ENCODE measurements at regions not wholly inside any gene's neighbourhood (a gene's known extent, or its start where the extent isn't known, plus 50 kb on each side); places are given as distances from the start of the nearest gene placed in this dataset.

DNA sequence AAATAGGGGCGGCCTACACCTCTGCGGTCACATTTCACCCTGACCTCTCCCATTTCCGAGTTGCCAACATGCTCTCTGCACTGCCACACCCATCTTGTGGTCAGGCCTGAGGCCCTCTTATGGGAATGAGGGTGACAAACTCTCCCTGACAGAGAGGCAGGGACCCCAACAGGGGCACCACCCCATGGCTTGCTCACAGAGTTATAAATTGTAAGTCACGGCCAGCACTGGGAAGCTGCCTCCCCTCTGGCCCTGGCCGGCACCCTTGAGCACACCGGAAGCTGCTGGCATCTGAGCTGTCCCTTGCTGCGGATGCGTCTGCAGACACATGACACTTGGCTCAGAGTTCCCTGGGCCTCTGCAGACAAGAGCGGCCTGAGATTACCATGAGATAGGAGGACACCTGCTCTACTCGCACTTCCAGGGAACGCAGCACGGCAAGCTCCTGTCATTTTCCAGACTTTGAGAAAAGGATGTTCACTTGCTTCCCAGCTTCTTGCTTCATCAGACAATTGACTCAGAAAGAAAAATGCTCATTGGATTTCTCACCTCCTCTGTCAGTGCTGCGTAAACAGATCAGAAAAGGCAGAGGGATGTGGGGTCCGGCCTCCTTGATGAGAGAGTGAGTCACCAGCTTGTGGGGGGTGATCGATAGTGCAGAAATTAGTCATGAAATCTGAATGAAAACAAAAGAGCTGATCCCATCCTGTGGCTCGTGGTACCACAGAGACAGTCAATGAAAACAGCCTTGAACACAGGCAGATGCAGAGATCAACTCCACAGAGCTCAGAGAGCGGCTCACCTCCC lies 269.8 kb downstream of the SYK start:
- DNase-seq (ENCODE audit: low spot score): peak; percentile 73

DNA sequence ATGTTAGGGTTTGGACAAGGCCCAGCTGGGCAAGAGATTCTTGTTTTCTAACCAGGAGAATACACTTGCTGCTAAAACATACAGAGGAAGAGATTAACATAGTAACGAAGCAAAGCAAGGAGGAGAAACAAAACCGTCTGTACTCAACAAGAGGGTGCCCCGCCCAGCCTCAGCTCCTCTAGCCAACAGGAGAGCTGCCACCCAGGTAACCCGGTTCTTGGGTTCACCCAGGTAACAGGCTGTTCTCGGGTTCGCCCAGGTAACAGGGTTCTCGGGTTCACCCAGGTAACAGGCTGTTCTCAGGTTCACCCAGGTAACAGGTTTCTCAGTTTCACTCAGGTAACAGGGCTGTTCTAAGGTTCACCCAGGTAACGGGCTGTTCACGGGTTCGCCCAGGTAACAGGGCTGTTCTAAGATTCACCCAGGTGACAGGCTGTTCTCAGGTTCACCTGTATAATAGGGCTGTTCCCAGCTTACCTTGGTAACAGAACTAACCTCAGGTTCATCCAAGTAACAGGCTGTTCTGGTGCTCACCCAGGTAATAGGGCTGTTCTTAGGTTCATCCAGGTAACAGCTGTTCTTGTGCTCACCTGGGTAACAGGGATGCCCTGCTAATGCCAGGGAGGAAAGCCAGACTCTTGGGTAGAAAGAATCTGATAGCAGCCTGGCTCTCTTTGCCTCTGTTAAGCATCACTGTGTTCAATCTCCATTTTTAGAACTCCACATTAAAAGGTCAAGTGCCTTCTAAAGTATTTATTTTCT lies 271.6 kb downstream of the SYK start:
- DNase-seq (ENCODE audit: low spot score): no peak

DNA sequence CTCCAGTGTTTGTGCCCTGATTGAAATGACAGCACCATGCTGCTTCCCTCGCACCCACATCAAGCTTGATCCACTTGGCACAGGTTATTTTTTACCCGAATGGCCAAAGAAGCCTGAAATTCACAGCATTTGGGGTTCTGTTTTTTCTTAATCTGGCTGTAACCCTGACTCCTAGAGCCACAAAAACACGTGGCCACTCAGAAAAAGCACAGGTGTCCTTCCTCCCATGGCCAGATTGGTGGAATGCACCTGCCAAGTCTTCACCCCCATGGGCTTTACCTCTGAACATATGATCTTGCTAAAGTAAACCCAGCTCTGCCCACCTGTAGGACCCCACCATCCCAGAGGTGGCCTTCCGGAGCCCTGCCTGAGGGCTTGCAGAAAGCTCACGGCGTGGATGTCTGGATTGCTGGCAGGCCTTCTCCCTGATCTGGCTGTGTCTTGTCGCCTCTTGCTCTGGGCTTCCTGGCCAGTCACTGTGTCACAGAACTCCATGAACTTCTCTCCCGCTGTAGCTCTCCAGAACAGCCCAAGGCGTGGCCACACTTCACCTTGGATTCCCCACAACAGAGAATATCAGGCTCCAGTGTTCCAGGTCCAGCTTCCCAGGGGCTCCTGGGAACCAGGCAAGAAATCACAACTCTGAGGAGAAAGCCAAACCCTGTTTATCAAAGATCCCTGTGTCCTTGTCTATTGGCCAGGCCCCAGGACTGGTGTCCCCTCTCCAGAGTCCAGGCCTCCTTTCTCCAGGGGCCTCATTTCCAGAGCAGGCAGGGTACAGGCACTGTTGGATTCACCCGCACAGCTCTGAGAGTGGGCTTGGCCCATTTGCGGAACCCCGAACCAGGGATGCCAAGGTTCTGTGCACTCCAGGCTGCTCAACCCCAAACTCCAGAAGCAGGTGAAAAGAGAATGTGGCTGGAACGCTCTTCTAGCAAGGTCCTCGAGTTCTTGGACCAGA lies 272.5 kb downstream of the SYK start:
- DNase-seq (ENCODE audit: low spot score): no peak

DNA sequence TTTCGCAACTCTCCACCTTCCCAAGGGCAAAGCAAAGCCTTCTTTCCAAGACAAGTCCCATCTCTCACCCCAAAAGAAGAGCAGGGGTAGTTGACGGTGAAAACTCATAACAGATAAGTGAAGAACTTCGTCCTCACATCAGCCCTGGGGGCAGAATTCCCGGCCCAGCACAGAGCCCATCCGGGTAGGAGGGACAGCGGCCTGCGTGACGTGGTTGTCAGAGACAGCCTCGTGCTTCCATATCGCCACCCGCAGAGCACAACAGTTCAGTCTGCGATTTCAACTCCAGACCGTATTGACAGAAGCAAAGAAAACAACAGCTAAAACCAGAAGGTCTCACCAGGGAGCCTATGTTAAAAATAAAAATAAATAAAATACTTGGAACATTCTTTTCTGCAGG lies 273.2 kb downstream of the SYK start:
- no peak for DNase-seq (ENCODE audit: low spot score)

DNA sequence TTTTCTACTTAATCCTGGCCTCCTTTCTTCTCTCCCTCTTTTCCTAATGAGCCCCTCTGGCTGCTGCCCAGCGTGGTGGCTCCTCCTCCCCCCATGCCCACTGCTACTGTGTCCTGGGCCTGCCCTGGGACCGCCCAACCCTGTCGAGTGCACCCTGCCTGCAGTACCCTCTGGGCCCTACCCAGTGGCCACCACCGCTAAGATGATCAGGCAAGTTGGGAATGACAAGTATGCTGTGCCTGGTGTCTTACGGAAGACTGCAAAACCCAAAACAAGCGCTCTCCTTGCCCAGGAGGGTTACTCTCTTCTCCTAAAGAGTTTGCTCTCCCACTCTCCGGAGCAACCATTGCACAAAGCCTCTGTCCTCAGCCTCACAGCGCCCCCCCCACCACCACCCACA lies 273.7 kb downstream of the SYK start:
- DNase-seq (ENCODE audit: low spot score): no peak

DNA sequence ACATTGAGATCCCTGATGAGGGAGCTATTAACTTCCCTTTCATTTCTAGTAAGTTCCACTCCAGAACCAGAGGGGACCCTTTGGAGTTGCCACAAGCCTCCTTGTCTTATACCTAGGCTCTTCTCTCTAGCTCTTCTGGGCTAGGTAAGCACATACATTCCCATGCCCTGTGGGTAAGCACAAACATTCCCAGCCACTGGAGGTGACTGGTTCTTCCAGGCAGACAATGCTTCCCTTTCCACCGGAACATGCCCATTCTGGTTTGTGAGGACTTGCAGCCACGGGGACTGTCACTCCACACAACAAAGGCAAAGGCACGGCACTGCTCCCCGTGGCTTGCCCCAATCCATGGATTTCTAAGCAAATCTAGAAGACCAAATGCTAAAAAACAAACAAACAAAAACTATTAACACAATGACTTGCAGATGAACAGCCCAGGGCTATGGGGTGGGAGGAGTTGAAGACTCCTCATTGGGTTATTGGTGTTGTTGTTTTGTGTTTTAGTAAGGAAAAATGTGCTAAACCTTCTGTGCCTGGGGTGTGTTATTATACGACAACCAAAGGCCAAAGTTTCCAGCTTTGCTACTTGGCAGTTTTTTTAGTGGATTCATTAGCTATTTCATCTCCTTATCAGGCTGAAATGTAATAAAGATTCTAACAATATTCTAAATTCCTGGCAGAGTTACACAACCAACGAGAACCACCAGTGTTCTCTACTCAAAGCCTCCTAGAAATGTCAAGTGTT lies 276.2 kb downstream of the SYK start:
- no peak for DNase-seq (ENCODE audit: low spot score)

DNA sequence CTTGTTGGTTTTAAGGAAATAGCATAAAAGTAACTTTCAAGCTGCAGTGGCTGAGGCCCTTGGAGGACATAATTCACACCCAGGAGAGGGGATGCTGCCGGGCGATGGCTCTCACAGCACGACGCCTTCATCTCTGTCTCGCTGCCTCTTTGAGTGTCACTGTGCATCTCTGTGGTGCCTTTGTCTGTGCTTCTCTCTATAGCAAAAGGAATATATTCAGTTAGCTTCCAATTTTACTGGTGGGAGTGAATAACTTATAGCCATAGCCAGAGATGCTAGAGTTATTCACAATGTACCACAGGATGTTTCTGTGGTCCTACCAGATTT lies 276.7 kb downstream of the SYK start:
- no peak for DNase-seq (ENCODE audit: low spot score)

DNA sequence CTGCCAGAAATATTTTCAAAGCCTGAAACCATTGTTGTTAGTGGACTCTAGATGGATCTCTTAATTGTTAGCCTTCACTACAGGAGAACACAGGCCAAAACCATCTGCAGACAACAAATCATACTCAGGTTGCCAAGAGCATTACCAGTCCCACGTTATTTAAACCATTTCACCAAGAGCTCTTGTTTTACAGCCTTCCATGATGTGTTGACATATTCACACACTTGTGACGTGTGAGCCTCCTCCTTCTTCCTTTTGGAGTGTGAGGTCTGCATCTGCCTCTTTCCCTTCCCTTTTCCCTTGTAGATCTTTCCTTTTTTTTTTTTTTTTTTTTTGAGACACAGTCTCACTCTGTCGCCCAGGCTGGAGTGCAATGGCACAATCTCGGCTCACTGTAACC lies 279.0 kb downstream of the AUH start:
- no peak for DNase-seq (ENCODE audit: low spot score)

DNA sequence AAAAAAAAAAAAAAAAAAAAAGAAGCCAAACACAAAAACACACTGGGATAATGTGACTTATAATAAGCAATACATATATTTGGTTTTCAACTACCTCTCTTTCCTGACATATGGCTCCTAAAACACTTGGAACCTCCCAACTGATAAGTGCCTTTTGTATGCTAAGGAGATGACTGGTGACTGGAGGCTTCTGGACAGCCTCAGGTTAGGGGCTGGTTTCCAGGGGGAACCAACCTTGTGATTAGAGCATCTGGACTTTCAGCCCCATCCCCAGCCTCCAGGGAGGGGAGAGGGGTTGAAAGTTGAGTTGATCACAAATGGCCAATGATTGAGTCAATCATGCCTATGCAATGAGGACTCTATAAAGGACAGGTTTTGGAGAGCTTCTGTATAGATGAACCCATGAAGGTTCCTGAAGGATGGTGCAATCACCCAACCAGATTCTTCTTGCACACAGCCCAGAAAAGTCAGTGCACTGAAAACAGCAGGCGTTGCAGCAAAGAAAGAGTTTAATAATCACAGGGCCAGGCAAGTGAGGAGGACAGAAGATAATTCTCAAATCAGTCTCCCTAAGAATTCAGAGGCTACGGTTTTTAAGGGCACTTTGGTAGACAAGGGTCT lies 276.7 kb downstream of the AUH start:
- DNase-seq (ENCODE audit: low spot score): no peak

DNA sequence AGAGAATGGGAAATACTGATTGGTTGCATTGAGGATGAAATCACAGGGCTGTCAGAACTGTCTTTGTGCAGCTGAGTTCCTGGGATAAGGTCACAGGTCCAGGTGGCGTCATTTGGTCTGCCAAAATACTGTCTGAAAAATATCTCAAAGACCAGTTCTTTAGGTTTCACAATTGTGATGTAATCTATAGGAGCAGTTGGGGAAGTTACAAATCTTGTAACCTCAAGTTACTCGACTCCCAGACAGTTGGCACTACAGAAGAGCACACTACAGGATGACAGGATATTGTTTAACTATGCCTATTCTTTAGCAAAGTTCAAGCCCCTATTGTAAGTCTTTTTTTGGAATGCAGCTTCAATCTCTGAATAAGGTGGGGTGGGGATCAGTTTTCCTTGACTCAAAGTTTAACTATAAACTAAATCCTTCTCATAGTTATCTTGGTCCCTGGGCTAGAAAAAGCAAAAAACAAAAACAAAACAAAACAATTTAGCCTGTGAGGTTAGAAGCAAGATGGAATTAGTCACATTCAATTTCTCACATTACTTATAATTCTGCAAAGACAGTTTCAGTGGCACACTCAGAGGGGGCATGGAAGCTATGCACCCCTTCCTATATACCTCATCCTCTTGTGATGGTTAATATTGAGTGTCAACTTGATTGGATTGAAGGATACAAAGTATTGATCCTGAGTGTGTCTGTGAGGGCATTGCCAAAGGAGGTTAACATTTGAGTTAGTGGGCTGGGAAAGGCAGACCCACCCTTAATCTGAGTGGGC lies 276.0 kb downstream of the AUH start:
- no peak for DNase-seq (ENCODE audit: low spot score)

DNA sequence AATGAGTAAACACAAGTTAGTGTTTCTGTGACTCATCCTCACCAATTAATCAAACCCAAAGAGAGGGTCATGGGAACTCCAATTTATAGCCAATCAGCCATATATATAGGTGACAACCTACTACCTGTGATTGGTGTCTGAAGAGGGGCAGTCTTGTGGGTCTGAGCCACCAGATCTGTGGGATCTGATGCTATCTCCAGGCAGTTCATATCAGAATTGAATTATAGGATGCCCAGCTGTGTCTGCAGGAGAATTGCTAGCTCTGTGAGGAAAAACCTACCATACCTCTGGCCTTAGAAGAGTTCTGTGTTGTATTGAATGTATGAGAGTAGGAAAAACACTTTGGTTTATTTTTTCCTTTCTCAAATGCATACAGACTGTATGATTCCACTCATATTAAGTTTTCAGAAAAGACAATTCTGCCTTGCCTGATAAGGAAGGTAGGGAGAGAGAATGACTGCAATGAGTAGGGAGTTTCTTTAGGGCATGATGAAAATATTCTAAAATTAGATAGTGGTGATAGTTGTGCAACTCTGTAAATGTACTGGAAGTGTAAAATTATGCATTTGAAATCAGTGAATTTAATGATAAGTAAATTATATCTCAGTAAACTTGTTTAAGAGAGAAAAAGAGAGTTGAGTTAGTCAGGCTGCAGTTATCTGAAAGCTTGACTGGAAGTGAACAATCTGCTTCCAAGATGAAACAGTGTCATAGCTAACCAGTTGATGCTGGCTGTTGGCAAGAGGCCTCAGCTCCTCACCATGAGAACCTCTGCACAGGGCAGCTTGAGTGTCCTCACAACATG lies 274.9 kb downstream of the AUH start:
- no peak for DNase-seq (ENCODE audit: low spot score)

DNA sequence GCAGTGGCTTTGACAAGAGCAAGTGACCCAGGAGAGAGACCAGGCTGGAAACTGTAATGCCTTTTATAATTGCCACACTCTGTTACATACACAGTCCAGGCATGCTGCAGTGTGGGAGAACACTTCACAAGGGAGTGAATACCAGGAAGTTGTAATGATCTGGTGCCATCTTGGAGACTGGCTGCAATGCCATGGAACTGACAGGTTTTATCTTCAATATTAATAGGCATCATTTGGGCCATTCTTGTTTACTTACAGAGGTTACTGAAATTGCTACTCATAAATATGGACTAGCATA lies 274.3 kb downstream of the AUH start:
- no peak for DNase-seq (ENCODE audit: low spot score)

DNA sequence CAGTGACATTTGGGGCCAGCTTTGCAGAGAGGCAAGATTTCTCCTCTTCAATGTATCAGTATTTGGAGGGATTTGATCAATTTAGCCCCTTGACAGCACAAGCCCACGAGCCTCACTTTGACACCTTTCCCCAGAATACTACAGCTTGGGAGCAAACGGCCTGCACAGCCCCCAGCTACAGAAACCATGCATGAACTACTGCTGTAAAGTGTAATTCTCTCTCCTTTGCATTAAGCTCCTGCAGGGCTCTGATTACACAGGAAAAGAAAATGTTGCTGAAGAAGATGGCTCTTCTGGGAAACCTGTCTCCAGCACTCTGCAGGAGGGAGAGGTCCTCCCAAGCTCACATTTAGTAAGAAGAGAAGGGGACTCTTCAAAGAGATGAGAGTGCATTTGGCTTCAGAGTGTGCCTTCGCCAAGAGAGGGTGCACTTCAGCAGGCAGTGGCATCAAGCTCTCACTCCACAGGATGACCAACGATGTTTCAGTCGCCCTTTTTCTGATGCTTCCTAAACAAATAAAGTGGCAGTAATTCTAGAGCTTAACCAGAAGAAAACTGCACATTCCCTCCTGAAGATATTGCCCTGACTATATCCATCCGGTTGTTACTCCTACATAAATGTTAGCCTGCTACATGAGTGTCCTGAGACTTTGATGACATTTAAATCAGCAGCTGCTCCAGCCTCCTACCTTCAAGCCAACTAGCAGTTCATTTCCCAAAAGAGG lies 272.2 kb downstream of the AUH start:
- peak; percentile 69 for DNase-seq (ENCODE audit: low spot score)

DNA sequence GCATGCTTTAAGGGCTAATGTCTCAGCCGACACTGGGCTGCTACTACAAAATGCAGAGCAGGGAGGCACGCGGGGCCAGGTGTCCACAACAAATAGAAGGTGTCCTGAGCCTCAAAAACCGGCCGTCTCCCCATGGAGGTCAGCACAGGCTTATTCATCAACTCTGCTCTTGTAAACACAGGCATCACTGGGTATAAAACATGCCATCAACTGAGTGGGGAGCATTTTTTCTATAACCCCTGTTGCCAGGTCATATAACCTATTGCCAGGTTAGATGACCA lies 271.6 kb downstream of the AUH start:
- DNase-seq (ENCODE audit: low spot score): no peak

DNA sequence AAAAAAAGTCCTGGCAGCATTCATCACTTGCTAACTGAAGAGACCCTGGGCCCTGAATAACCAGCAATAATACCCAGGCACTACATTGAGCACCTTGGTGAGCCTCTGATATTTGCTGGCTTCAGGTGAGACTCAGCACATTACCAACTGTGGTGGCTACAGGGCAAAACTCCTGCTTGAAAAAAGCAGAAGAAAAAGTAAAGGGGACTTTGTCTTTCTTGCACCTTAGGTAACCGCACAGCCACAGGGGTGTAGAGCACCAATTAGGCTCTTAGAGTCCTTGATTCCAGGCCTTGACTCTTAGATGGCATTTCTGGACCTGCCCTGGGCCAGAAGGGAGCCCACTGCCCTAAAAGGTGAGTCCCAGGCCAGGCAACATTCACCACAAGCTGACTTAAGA lies 269.5 kb downstream of the AUH start:
- DNase-seq (ENCODE audit: low spot score): no peak

DNA sequence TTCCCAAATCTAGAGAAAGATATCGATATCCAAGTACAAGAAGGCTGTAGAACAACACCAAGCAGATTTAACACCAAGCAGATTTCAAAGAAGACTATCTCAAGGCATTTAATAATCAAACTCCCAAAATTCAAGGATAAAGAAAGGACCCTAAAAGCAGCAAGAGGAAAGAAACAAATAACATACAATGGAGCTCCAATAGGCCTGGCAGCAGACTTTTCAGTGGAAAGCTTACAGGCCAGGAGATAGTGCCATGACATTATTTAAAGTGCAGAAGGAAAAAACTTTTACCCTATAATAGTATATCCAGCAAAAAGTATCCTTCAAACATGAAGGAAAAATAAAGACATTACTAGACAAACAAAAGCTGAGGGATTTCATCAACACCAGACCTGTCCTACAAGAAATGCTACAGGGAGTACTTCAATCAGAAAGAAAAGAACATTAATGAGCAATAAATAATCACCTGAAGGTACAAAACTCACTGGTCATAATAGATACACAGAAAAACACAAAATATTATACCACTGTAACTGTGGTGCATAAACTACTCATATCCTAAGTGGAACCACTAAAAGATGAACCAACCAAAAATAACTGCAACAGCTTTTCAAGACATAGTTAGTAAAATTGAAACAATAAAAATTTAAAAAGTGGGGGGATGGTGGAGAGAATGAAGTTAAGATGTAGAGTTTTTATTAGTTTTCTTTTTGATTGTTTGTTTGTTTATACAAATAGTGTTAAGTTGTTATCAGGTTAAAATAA lies 267.2 kb downstream of the AUH start:
- no peak for DNase-seq (ENCODE audit: low spot score)

DNA sequence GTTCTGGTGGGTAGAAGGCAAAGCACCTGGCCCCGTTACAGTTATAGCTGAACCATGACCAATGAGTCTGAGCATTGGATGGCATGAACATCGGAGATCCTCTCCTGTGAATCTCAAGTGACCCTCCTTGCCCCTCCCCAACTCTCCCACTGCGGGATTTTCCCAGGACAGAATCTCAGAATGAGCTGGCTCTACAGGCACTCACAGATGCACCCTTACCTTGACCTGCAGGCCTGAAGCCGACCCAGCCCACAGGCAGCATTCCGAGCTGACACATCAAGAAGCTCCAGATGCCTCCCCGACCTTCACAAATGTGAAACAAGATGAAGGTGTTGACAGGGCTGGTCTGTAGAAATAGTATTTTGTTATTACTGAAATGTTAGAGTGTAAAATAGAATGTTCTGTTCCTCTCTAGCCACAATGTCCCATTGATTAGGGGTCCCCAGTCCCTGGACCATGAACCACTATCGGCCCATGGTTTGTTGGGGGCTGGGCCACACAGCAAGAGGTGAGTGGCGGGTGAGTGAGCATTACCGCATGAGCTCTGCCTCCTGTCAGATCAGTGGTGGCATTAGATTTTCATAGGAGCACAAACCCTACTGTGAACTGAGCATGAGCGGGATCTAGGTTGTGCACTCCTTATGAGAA lies 263.4 kb downstream of the AUH start:
- no peak for DNase-seq (ENCODE audit: low spot score)

DNA sequence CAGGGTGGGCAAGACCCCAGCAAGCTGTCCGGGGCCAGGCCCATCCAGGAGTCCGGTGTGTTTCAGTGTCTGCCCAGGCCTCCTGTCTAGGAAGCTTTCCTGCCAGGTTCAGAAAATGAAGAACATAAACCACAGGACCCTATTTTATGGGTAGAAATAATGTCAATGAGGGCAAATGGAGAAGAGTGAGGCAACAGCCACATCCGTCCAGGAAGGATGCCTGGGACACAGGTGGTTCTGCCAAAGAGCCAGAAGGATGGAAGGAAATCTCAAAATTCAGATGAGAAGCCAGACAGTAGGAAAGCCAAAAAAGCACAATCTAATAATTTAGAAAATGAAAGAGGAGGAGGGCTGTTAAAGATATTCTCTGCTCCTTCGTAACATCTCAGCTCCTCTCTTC lies 262.3 kb downstream of the AUH start:
- DNase-seq (ENCODE audit: low spot score): no peak
